Activated T-helper 17 cell treated with anti-CD3 and anti-CD28 coated beads, Interleukin-2, amount 50 U/mL, for 72 hours (primary cell): ENCODE measurements at regions not wholly inside any gene's neighbourhood (a gene's known extent, or its start where the extent isn't known, plus 50 kb on each side); places are given as distances from the start of the nearest gene placed in this dataset.
A peak's percentile ranks its signal among the peaks of the same experiment; 100 is the strongest.

Experiments used
- ATAC-seq: fragments of 150-1000 bp; cut with Tn5 transposase; replicated peaks from 2 replicates; pipeline ENCODE4 v1.10.0; 2021; ENCODE audit warnings: mild to moderate bottlenecking, moderate library complexity
- H3K27ac Mint-ChIP-seq: one replicate; pipeline ENCODE4 v1.8.0; 2022; ENCODE audit warnings: mixed read lengths
- H3K27me3 Mint-ChIP-seq: one replicate; pipeline ENCODE4 v1.8.0; 2022; ENCODE audit warnings: mixed read lengths
- H3K36me3 Mint-ChIP-seq: one replicate; pipeline ENCODE4 v1.8.0; 2022; ENCODE audit warnings: low read depth, mild to moderate bottlenecking, mixed read lengths
- H3K4me1 Mint-ChIP-seq: one replicate; pipeline ENCODE4 v1.8.0; 2022; ENCODE audit warnings: mixed read lengths
- H3K4me3 Mint-ChIP-seq: one replicate; pipeline ENCODE4 v1.8.0; 2022; ENCODE audit warnings: mild to moderate bottlenecking, mixed read lengths
- H3K9me3 Mint-ChIP-seq: one replicate; pipeline ENCODE4 v1.8.0; 2022; ENCODE audit warnings: mixed read lengths

GRCh38 chr7:25409897-25410636 lies 181.8 kb upstream of the NPVF start:
- Mint-ChIP-seq H3K36me3 (no peaks in the 10 kb centered on the region), H3K27me3 (peaks cover 29% of the 10 kb centered on the region), H3K4me1 (no peaks in the 10 kb centered on the region), H3K9me3 (no peaks in the 10 kb centered on the region), H3K4me3 (no peak overlapping the region), H3K27ac (no peak overlapping the region)
- ATAC-seq: no peak

GRCh38 chr7:25420771-25421170 lies 192.5 kb upstream of the NPVF start:
- Mint-ChIP-seq H3K27ac (no peak overlapping the region), H3K36me3 (no peaks in the 10 kb centered on the region), H3K4me1 (no peaks in the 10 kb centered on the region), H3K27me3 (peaks cover 9% of the 10 kb centered on the region), H3K9me3 (no peaks in the 10 kb centered on the region), H3K4me3 (no peak overlapping the region)
- no peak for ATAC-seq

GRCh38 chr7:25424113-25424512 lies 195.8 kb upstream of the NPVF start:
- H3K4me3 Mint-ChIP-seq: no peak overlapping the region
- H3K36me3 Mint-ChIP-seq: no peaks in the 10 kb centered on the region
- ATAC-seq: no peak
- no peaks in the 10 kb centered on the region for H3K4me1 Mint-ChIP-seq
- no peaks in the 10 kb centered on the region for H3K9me3 Mint-ChIP-seq
- H3K27ac Mint-ChIP-seq: no peak overlapping the region
- H3K27me3 Mint-ChIP-seq: peaks cover 12% of the 10 kb centered on the region

- no peak for ATAC-seq
- Mint-ChIP-seq H3K36me3 (no peaks in the 10 kb centered on the region), H3K27me3 (peaks cover 7% of the 10 kb centered on the region), H3K4me3 (no peak overlapping the region), H3K4me1 (no peaks in the 10 kb centered on the region), H3K9me3 (no peaks in the 10 kb centered on the region), H3K27ac (no peak overlapping the region)
Observed at GRCh38 chr7:25424855-25425254, 196.6 kb upstream of the NPVF start.

- peaks cover 7% of the 10 kb centered on the region for H3K27me3 Mint-ChIP-seq
- ATAC-seq: no peak
- H3K36me3 Mint-ChIP-seq: no peaks in the 10 kb centered on the region
- no peaks in the 10 kb centered on the region for H3K4me1 Mint-ChIP-seq
- no peaks in the 10 kb centered on the region for H3K9me3 Mint-ChIP-seq
- no peak overlapping the region for H3K4me3 Mint-ChIP-seq
- no peak overlapping the region for H3K27ac Mint-ChIP-seq
Observed at GRCh38 chr7:25427721-25428120, 199.4 kb upstream of the NPVF start.

- no peak for ATAC-seq
Observed at GRCh38 chr7:25429731-25430130, 201.4 kb upstream of the NPVF start.

GRCh38 chr7:25430200-25430931 lies 202.1 kb upstream of the NPVF start:
- no peaks in the 10 kb centered on the region for H3K36me3 Mint-ChIP-seq

More at GRCh38 chr7:25429731-25430130, 201.4 kb upstream of the NPVF start:
- Mint-ChIP-seq H3K36me3 (no peaks in the 10 kb centered on the region), H3K4me1 (no peaks in the 10 kb centered on the region), H3K27me3 (peaks cover 9% of the 10 kb centered on the region), H3K27ac (no peak overlapping the region), H3K4me3 (no peak overlapping the region), H3K9me3 (no peaks in the 10 kb centered on the region)

GRCh38 chr7:25431956-25432450 lies 203.7 kb upstream of the NPVF start:
- H3K27ac Mint-ChIP-seq: no peak overlapping the region
- no peak overlapping the region for H3K4me3 Mint-ChIP-seq
- no peaks in the 10 kb centered on the region for H3K4me1 Mint-ChIP-seq
- H3K27me3 Mint-ChIP-seq: peaks cover 10% of the 10 kb centered on the region
- no peaks in the 10 kb centered on the region for H3K9me3 Mint-ChIP-seq
- no peak for ATAC-seq
- H3K36me3 Mint-ChIP-seq: no peaks in the 10 kb centered on the region

More at GRCh38 chr7:25430200-25430931, 202.1 kb upstream of the NPVF start:
- Mint-ChIP-seq H3K4me1 (no peaks in the 10 kb centered on the region), H3K4me3 (no peak overlapping the region), H3K9me3 (no peaks in the 10 kb centered on the region), H3K27ac (no peak overlapping the region), H3K27me3 (peaks cover 10% of the 10 kb centered on the region)
- ATAC-seq: no peak

GRCh38 chr7:25432807-25433206 lies 204.5 kb upstream of the NPVF start:
- ATAC-seq: no peak
- H3K9me3 Mint-ChIP-seq: no peaks in the 10 kb centered on the region
- no peaks in the 10 kb centered on the region for H3K36me3 Mint-ChIP-seq
- no peaks in the 10 kb centered on the region for H3K4me1 Mint-ChIP-seq
- H3K27ac Mint-ChIP-seq: no peak overlapping the region
- H3K27me3 Mint-ChIP-seq: peaks cover 10% of the 10 kb centered on the region
- H3K4me3 Mint-ChIP-seq: no peak overlapping the region

- no peak for ATAC-seq
- H3K4me1 Mint-ChIP-seq: no peaks in the 10 kb centered on the region
- no peak overlapping the region for H3K27ac Mint-ChIP-seq
- no peaks in the 10 kb centered on the region for H3K36me3 Mint-ChIP-seq
- no peak overlapping the region for H3K4me3 Mint-ChIP-seq
- H3K9me3 Mint-ChIP-seq: peaks cover 4% of the 10 kb centered on the region
- peaks cover 8% of the 10 kb centered on the region for H3K27me3 Mint-ChIP-seq
Observed at GRCh38 chr7:25436413-25436812, 208.1 kb upstream of the NPVF start.

GRCh38 chr7:25437308-25437707 lies 209.0 kb upstream of the NPVF start:
- Mint-ChIP-seq H3K9me3 (peaks cover 10% of the 10 kb centered on the region), H3K27ac (no peak overlapping the region), H3K4me3 (no peak overlapping the region), H3K4me1 (no peaks in the 10 kb centered on the region), H3K27me3 (peaks cover 8% of the 10 kb centered on the region), H3K36me3 (no peaks in the 10 kb centered on the region)
- no peak for ATAC-seq

GRCh38 chr7:25444991-25445390 lies 216.7 kb upstream of the NPVF start:
- Mint-ChIP-seq H3K27me3 (peaks cover 15% of the 10 kb centered on the region), H3K36me3 (no peaks in the 10 kb centered on the region), H3K9me3 (peaks cover 24% of the 10 kb centered on the region), H3K4me1 (no peaks in the 10 kb centered on the region), H3K4me3 (no peak overlapping the region), H3K27ac (no peak overlapping the region)
- no peak for ATAC-seq

- Mint-ChIP-seq H3K36me3 (no peaks in the 10 kb centered on the region), H3K4me1 (no peaks in the 10 kb centered on the region)
Observed at GRCh38 chr7:25448301-25448700, 220.0 kb upstream of the NPVF start.

GRCh38 chr7:25454020-25454419 lies 225.7 kb upstream of the NPVF start:
- Mint-ChIP-seq H3K36me3 (no peaks in the 10 kb centered on the region), H3K9me3 (no peaks in the 10 kb centered on the region), H3K27me3 (no peaks in the 10 kb centered on the region), H3K4me3 (no peak overlapping the region), H3K4me1 (no peaks in the 10 kb centered on the region), H3K27ac (no peak overlapping the region)
- ATAC-seq: no peak

More at GRCh38 chr7:25448301-25448700, 220.0 kb upstream of the NPVF start:
- H3K9me3 Mint-ChIP-seq: peaks cover 8% of the 10 kb centered on the region
- H3K27ac Mint-ChIP-seq: no peak overlapping the region
- no peak for ATAC-seq
- no peak overlapping the region for H3K4me3 Mint-ChIP-seq
- H3K27me3 Mint-ChIP-seq: peaks cover 7% of the 10 kb centered on the region

GRCh38 chr7:25454562-25455041 lies 226.3 kb upstream of the NPVF start:
- Mint-ChIP-seq H3K36me3 (no peaks in the 10 kb centered on the region), H3K27ac (no peak overlapping the region), H3K27me3 (peaks cover 2% of the 10 kb centered on the region), H3K4me3 (no peak overlapping the region), H3K4me1 (no peaks in the 10 kb centered on the region), H3K9me3 (no peaks in the 10 kb centered on the region)
- peak; percentile 18 for ATAC-seq
